Mesendoderm (in vitro differentiated cells): ENCODE measurements at regions not wholly inside any gene's neighbourhood (a gene's known extent, or its start where the extent isn't known, plus 50 kb on each side); places are given as distances from the start of the nearest gene placed in this dataset.
A peak's percentile ranks its signal among the peaks of the same experiment; 100 is the strongest.

Experiments used
- DNase-seq: peaks from one replicate; pipeline ENCODE4 v3.0.0; 2013
- H2AK5ac ChIP-seq: 2 replicates; pipeline ENCODE4 v1.6.1; 2013; ENCODE audit warnings: low read length, inconsistent platforms
- H2BK120ac ChIP-seq: 2 replicates; pipeline ENCODE4 v1.6.1; 2013; ENCODE audit warnings: low read depth, mild to moderate bottlenecking, low read length, moderate library complexity, mixed read lengths
- H2BK15ac ChIP-seq: replicated peaks from 2 replicates; pipeline ENCODE4 v1.6.1; 2013; ENCODE audit warnings: low read depth, mild to moderate bottlenecking, moderate library complexity
- H2BK5ac ChIP-seq: 2 replicates; pipeline ENCODE4 v1.6.1; 2013; ENCODE audit warnings: low read length, inconsistent platforms
- H3K18ac ChIP-seq: 2 replicates; pipeline ENCODE4 v1.6.1; 2013; ENCODE audit warnings: mild to moderate bottlenecking, low read length, mixed read lengths
- H3K23ac ChIP-seq: one replicate; pipeline ENCODE4 v1.6.1; 2013; ENCODE audit warnings: low read length
- H3K27ac ChIP-seq: 2 replicates; pipeline ENCODE4 v1.5.1; 2013; ENCODE audit warnings: low read depth, mild to moderate bottlenecking, inconsistent platforms, low read length, moderate library complexity
- H3K27me3 ChIP-seq: 2 replicates; pipeline ENCODE4 v1.6.1; 2013; ENCODE audit warnings: low read length, control low read depth, mild to moderate bottlenecking, inconsistent platforms; ENCODE audit not compliant: insufficient read depth, poor library complexity
- H3K36me3 ChIP-seq: 2 replicates; pipeline ENCODE4 v1.6.1; 2013; ENCODE audit warnings: low read length, inconsistent platforms; ENCODE audit not compliant: control insufficient read depth, insufficient read depth
- H3K4ac ChIP-seq: one replicate; pipeline ENCODE4 v1.6.1; 2013; ENCODE audit warnings: low read depth, mild to moderate bottlenecking, low read length, moderate library complexity
- H3K4me1 ChIP-seq: 2 replicates; pipeline ENCODE4 v1.6.1; 2013; ENCODE audit warnings: low read depth, low read length, inconsistent platforms; ENCODE audit not compliant: control insufficient read depth
- H3K4me2 ChIP-seq: 2 replicates; pipeline ENCODE4 v1.6.1; 2013; ENCODE audit warnings: low read length
- H3K4me3 ChIP-seq: 2 replicates; pipeline ENCODE4 v1.5.1; 2013; ENCODE audit warnings: mild to moderate bottlenecking, low read length
- H3K56ac ChIP-seq: one replicate; pipeline ENCODE4 v1.6.1; 2013; ENCODE audit warnings: low read length
- H3K79me1 ChIP-seq: 2 replicates; pipeline ENCODE4 v1.6.1; 2013; ENCODE audit warnings: low read length, inconsistent platforms
- H3K79me2 ChIP-seq: 2 replicates; pipeline ENCODE4 v1.6.1; 2013; ENCODE audit warnings: mild to moderate bottlenecking, low read length; ENCODE audit not compliant: control insufficient read depth, insufficient read depth
- H3K9ac ChIP-seq: 2 replicates; pipeline ENCODE4 v1.6.1; 2013; ENCODE audit warnings: low read length, inconsistent platforms
- H4K5ac ChIP-seq: one replicate; pipeline ENCODE4 v1.6.1; 2013; ENCODE audit warnings: low read length
- H4K8ac ChIP-seq: one replicate; pipeline ENCODE4 v1.6.1; 2013; ENCODE audit warnings: low read depth, mild to moderate bottlenecking, control low read depth, low read length, moderate library complexity
- WGBS: extraction: QIAGEN DNeasy Blood & Tissue Kit; methylation state at CpG from one replicate; pipeline ENCODE4 v1.1.7; 2013; ENCODE audit warnings: low lambda C conversion rate, missing lambda C conversion rate; ENCODE audit not compliant: insufficient coverage; ENCODE audit errors: extremely low coverage; 5-methylcytosine and 5-hydroxymethylcytosine counted together

GRCh38 chr9:22238809-22239684 is 207.6 kb upstream of the DMRTA1 start:
- Histone ChIP-seq H3K36me3 (no peaks in the 10 kb centered on the region), H3K4me2 (no peak overlapping the region), H3K56ac (peak overlapping the region; percentile 51), H3K18ac (no peak overlapping the region), H3K4me1 (peaks cover 2% of the 10 kb centered on the region), H3K79me1 (no peaks in the 10 kb centered on the region), H2BK120ac (peak overlapping the region; percentile 88), H3K27me3 (no peaks in the 10 kb centered on the region), H3K4ac (no peak overlapping the region), H2BK15ac (no peak overlapping the region), H4K8ac (no peak overlapping the region), H3K9ac (no peak overlapping the region), H2AK5ac (no peak overlapping the region), H3K27ac (peak overlapping the region; percentile 48), H3K4me3 (no peak overlapping the region), H4K5ac (no peak overlapping the region), H3K23ac (no peak overlapping the region), H3K79me2 (no peaks in the 10 kb centered on the region), H2BK5ac (no peak overlapping the region)
- peak; percentile 84 for DNase-seq
- no CpG with 5 or more reads among the region's 9 CpGs for WGBS

GRCh38 chr9:22240619-22241018 is 206.0 kb upstream of the DMRTA1 start:
- H4K8ac ChIP-seq: no peak overlapping the region
- H3K27ac ChIP-seq: no peak overlapping the region
- no peak overlapping the region for H3K9ac ChIP-seq
- DNase-seq: no peak
- H3K18ac ChIP-seq: no peak overlapping the region
- no peak overlapping the region for H2AK5ac ChIP-seq
- H3K79me1 ChIP-seq: no peaks in the 10 kb centered on the region
- no peaks in the 10 kb centered on the region for H3K27me3 ChIP-seq
- H3K4me3 ChIP-seq: no peak overlapping the region
- H3K23ac ChIP-seq: no peak overlapping the region
- WGBS: no CpG with 5 or more reads among the region's 1 CpG
- H2BK120ac ChIP-seq: no peak overlapping the region
- H3K4me2 ChIP-seq: no peak overlapping the region
- H3K56ac ChIP-seq: no peak overlapping the region
- no peak overlapping the region for H3K4ac ChIP-seq
- no peak overlapping the region for H4K5ac ChIP-seq
- H2BK5ac ChIP-seq: no peak overlapping the region
- no peak overlapping the region for H2BK15ac ChIP-seq
- H3K36me3 ChIP-seq: no peaks in the 10 kb centered on the region
- H3K79me2 ChIP-seq: no peaks in the 10 kb centered on the region
- peaks cover 2% of the 10 kb centered on the region for H3K4me1 ChIP-seq

DNA sequence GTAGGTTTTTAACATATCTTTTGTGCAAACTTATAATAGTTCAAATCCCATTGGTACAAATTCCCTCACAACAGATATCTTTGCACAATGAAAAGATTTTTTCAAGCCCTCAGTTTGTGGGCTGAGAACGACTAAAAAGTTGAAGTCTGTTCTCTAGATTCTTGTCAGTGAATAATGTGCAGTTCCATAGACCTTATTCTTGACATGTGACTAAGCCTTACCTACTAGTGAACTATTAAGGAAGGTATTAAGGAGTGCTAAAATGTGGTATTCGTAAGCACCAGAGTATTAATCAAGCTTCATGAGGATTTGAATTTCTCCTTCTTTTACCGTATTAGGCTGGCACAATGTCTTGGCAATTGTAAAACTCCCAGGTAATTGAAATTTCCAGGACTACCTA is 205.6 kb upstream of the DMRTA1 start:
- no peaks in the 10 kb centered on the region for H3K79me2 ChIP-seq

GRCh38 chr9:22241611-22242010 is 205.0 kb upstream of the DMRTA1 start:
- Histone ChIP-seq H3K4me3 (no peak overlapping the region), H3K79me1 (no peaks in the 10 kb centered on the region), H3K9ac (no peak overlapping the region), H3K56ac (no peak overlapping the region), H2BK15ac (no peak overlapping the region), H3K27ac (no peak overlapping the region), H2BK120ac (no peak overlapping the region), H3K4ac (no peak overlapping the region), H3K18ac (no peak overlapping the region), H3K23ac (no peak overlapping the region), H4K5ac (no peak overlapping the region), H3K79me2 (no peaks in the 10 kb centered on the region), H3K36me3 (no peaks in the 10 kb centered on the region), H3K4me2 (no peak overlapping the region), H3K27me3 (no peaks in the 10 kb centered on the region), H2BK5ac (no peak overlapping the region), H2AK5ac (no peak overlapping the region), H4K8ac (no peak overlapping the region), H3K4me1 (peaks cover 2% of the 10 kb centered on the region)
- DNase-seq: no peak

More for the DNA sequence above, 205.6 kb upstream of the DMRTA1 start:
- no peak overlapping the region for H4K5ac ChIP-seq
- no peak overlapping the region for H4K8ac ChIP-seq
- no peaks in the 10 kb centered on the region for H3K79me1 ChIP-seq
- no peak overlapping the region for H2BK15ac ChIP-seq
- H3K23ac ChIP-seq: no peak overlapping the region
- no peak overlapping the region for H3K4ac ChIP-seq
- no peaks in the 10 kb centered on the region for H3K27me3 ChIP-seq
- no peak overlapping the region for H2AK5ac ChIP-seq
- H3K4me3 ChIP-seq: no peak overlapping the region
- no peak overlapping the region for H3K9ac ChIP-seq
- H3K36me3 ChIP-seq: no peaks in the 10 kb centered on the region
- no peak overlapping the region for H2BK120ac ChIP-seq
- no peak overlapping the region for H2BK5ac ChIP-seq
- no peak overlapping the region for H3K56ac ChIP-seq
- DNase-seq: no peak
- no peak overlapping the region for H3K4me2 ChIP-seq
- WGBS: no CpG with 5 or more reads among the region's 3 CpGs
- H3K18ac ChIP-seq: no peak overlapping the region
- H3K4me1 ChIP-seq: peaks cover 2% of the 10 kb centered on the region
- H3K27ac ChIP-seq: no peak overlapping the region

- Histone ChIP-seq H3K56ac (no peak overlapping the region), H3K4me2 (no peak overlapping the region), H3K18ac (no peak overlapping the region), H2BK15ac (no peak overlapping the region), H2BK5ac (no peak overlapping the region), H3K4me1 (no peaks in the 10 kb centered on the region), H2BK120ac (no peak overlapping the region), H3K36me3 (no peaks in the 10 kb centered on the region), H3K9ac (no peak overlapping the region), H4K5ac (no peak overlapping the region), H2AK5ac (no peak overlapping the region), H3K79me1 (no peaks in the 10 kb centered on the region), H3K27me3 (no peaks in the 10 kb centered on the region), H3K27ac (no peak overlapping the region), H4K8ac (no peak overlapping the region), H3K23ac (no peak overlapping the region), H3K4ac (no peak overlapping the region), H3K4me3 (no peak overlapping the region), H3K79me2 (no peaks in the 10 kb centered on the region)
- DNase-seq: peak; percentile 69
- 100% methylated on average over 1 of the region's 9 CpGs for WGBS
Observed at GRCh38 chr9:22244139-22245011, 202.2 kb upstream of the DMRTA1 start.
